OCI-LY7 (cell line): ENCODE measurements at regions not wholly inside any gene's neighbourhood (a gene's known extent, or its start where the extent isn't known, plus 50 kb on each side); places are given as distances from the start of the nearest gene placed in this dataset.

ENCODE experiments used
- BruUV-seq: library from RNA; stranded (reverse); fragments of 400-500 nt; replicated peaks from 2 replicates; lab custom pipeline; 2021; lab: Mats Ljungman, UMichigan
- CTCF ChIA-PET: fragments of 300-600 bp; sonication (Branson Sonifier 250); formaldehyde crosslinking; loops from one replicate; lab custom pipeline; 2022; ENCODE audit warnings: antibody characterized with exemption; ENCODE audit not compliant: unreplicated experiment; lab: Charles Lee
- POLR2A ChIA-PET: fragments of 300-600 bp; sonication (Branson Sonifier 250); formaldehyde crosslinking; loops from one replicate; lab custom pipeline; 2022; ENCODE audit warnings: antibody characterized with exemption; lab: Charles Lee
- DNase-seq: peaks from one replicate; pipeline ENCODE4 v3.0.0-alpha.2; 2015; ENCODE audit warnings: low spot score
- H2AFZ ChIP-seq: fragments of 200-600 bp; sonication (generic), shearing (Covaris generic); 2 replicates; pipeline ENCODE4 v1.6.1; 2014; ENCODE audit warnings: mild to moderate bottlenecking, antibody characterized with exemption, low read length, moderate library complexity
- H3K27ac ChIP-seq: fragments of 200-600 bp; sonication (generic); 2 replicates; pipeline ENCODE4 v1.5.1; 2014; ENCODE audit warnings: mixed run types, low read depth, mild to moderate bottlenecking, moderate library complexity, low read length, inconsistent platforms; ENCODE audit not compliant: poor library complexity, severe bottlenecking
- H3K36me3 ChIP-seq: fragments of 200-600 bp; sonication (generic); 2 replicates; pipeline ENCODE4 v1.6.1; 2014; ENCODE audit warnings: mild to moderate bottlenecking, antibody characterized with exemption, low read length, moderate library complexity, mixed read lengths; ENCODE audit not compliant: insufficient read depth
- H3K4me1 ChIP-seq: fragments of 200-600 bp; sonication (generic); 2 replicates; pipeline ENCODE4 v1.5.1; 2014; ENCODE audit warnings: mild to moderate bottlenecking, low read length; ENCODE audit not compliant: insufficient read depth, poor library complexity, severe bottlenecking
- H3K4me2 ChIP-seq: fragments of 200-600 bp; sonication (generic); 2 replicates; pipeline ENCODE4 v1.6.1; 2014; ENCODE audit warnings: mild to moderate bottlenecking, low read length
- H3K4me3 ChIP-seq: fragments of 200-600 bp; sonication (generic); 2 replicates; pipeline ENCODE4 v1.5.1; 2014; ENCODE audit warnings: mild to moderate bottlenecking, low read depth, low read length; ENCODE audit not compliant: poor library complexity, severe bottlenecking
- H3K79me2 ChIP-seq: fragments of 200-600 bp; sonication (generic); 2 replicates; pipeline ENCODE4 v1.6.1; 2016; ENCODE audit warnings: low read depth, mild to moderate bottlenecking, low read length, moderate library complexity, mixed read lengths; ENCODE audit not compliant: insufficient read depth
- H3K9me2 ChIP-seq: fragments of 200-600 bp; sonication (generic); 2 replicates; pipeline ENCODE4 v1.6.1; 2016; ENCODE audit warnings: mild to moderate bottlenecking, low read length, mixed read lengths; ENCODE audit not compliant: insufficient read depth
- H3K9me3 ChIP-seq: fragments of 200-600 bp; sonication (generic); 2 replicates; pipeline ENCODE4 v1.6.1; 2014; ENCODE audit warnings: mild to moderate bottlenecking, mixed run types, low read length, mixed read lengths
- H4K20me1 ChIP-seq: fragments of 200-600 bp; sonication (generic); 2 replicates; pipeline ENCODE4 v1.6.1; 2014; ENCODE audit warnings: mild to moderate bottlenecking, antibody characterized with exemption, low read length, moderate library complexity, mixed read lengths; ENCODE audit not compliant: insufficient read depth
- CTCF ChIP-seq: fragments of 200-600 bp; sonication (generic); conservative IDR thresholded peaks from 2 replicates; pipeline ENCODE4 v1.5.1; 2014; ENCODE audit warnings: mild to moderate bottlenecking, antibody characterized with exemption, low read length, moderate library complexity, mixed read lengths
- EZH2phosphoT487 ChIP-seq: fragments of 200-600 bp; sonication (generic); IDR thresholded peaks from 2 replicates; pipeline ENCODE4 v1.6.1; 2018; ENCODE audit warnings: low read depth, borderline replicate concordance, mild to moderate bottlenecking, mixed run types, antibody characterized with exemption, low read length, moderate library complexity, mixed read lengths
- intact Hi-C: fragments of 100-400 bp; cut with micrococcal nuclease; formaldehyde crosslinking; loops from one replicate; pipeline ENCODE4 v1.10.0; 2022; ENCODE audit not compliant: unreplicated experiment

DNA sequence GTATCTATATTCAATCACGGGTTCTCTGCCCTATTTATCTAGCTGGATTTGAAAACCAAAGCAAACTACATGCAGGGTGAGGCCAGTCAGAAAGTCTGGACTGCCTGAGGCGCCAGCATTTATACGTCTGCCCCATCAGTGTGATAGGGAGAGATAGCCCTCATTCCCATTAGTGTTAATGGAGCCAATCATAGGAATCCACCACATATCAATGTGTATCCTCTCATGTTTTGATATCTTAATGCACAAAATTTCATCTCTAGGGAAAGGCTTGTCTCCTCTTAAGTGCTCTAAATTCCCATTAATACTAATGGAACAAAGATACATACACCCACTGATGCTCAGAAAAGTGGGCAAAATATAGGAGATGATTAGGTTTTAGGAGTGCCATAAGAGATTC, 376.2 kb downstream of the BTBD3 start:
- no peak overlapping the region for H3K4me3 ChIP-seq
- no peak for DNase-seq
- H4K20me1 ChIP-seq: no peaks in the 10 kb centered on the region
- no peaks in the 10 kb centered on the region for H3K9me3 ChIP-seq
- no peaks in the 10 kb centered on the region for H3K36me3 ChIP-seq
- intact Hi-C loops: no loop called here
- no peak overlapping the region for H3K4me2 ChIP-seq
- ChIA-PET CTCF (no interaction called here), POLR2A (interaction anchor here (0.6 kb wide), 1 partner anchor 89 kb away, joined by 4 read pairs; no protein-coding TSS in a partner anchor)
- no TSS peak for BruUV-seq
- no peaks in the 10 kb centered on the region for H3K79me2 ChIP-seq
- H2AFZ ChIP-seq: no peak overlapping the region
- no peak for TF ChIP-seq CTCF
- no peak for TF ChIP-seq EZH2phosphoT487
- H3K9me2 ChIP-seq: no peaks in the 10 kb centered on the region
- no peaks in the 10 kb centered on the region for H3K4me1 ChIP-seq
- no peak overlapping the region for H3K27ac ChIP-seq

GRCh38 chr20:12294678-12295077, 377.0 kb downstream of the BTBD3 start:
- no peaks in the 10 kb centered on the region for H3K9me3 ChIP-seq
- no peak overlapping the region for H2AFZ ChIP-seq
- H3K9me2 ChIP-seq: no peaks in the 10 kb centered on the region
- no peak overlapping the region for H3K4me3 ChIP-seq
- H3K27ac ChIP-seq: no peak overlapping the region
- no peak overlapping the region for H3K4me2 ChIP-seq
- ChIA-PET CTCF (no interaction called here), POLR2A (no interaction called here)
- H3K79me2 ChIP-seq: no peaks in the 10 kb centered on the region
- BruUV-seq: no TSS peak
- no peak for TF ChIP-seq EZH2phosphoT487
- TF ChIP-seq CTCF: no peak
- no peaks in the 10 kb centered on the region for H3K36me3 ChIP-seq
- no peak for DNase-seq
- H4K20me1 ChIP-seq: no peaks in the 10 kb centered on the region
- intact Hi-C loops: no loop called here
- H3K4me1 ChIP-seq: no peaks in the 10 kb centered on the region

GRCh38 chr20:12305188-12305950, 387.7 kb downstream of the BTBD3 start:
- Histone ChIP-seq H3K9me2 (no peaks in the 10 kb centered on the region), H3K79me2 (no peaks in the 10 kb centered on the region), H3K4me2 (no peak overlapping the region), H2AFZ (no peak overlapping the region), H3K4me3 (no peak overlapping the region), H3K4me1 (no peaks in the 10 kb centered on the region), H3K27ac (no peak overlapping the region), H3K36me3 (no peaks in the 10 kb centered on the region), H4K20me1 (no peaks in the 10 kb centered on the region), H3K9me3 (no peaks in the 10 kb centered on the region)
- intact Hi-C loops: no loop called here
- CTCF ChIA-PET: no interaction called here
- BruUV-seq: no TSS peak
- TF ChIP-seq EZH2phosphoT487 (no peak), CTCF (no peak)
- DNase-seq: no peak
- POLR2A ChIA-PET: interaction anchor here (0.6 kb wide), 1 partner anchor 260 kb away, joined by 3 read pairs; no protein-coding TSS in a partner anchor
